ENCODE measurements at regions not wholly inside any gene's neighbourhood (a gene's known extent, or its start where the extent isn't known, plus 50 kb on each side); places are given as distances from the start of the nearest gene placed in this dataset.

DNA sequence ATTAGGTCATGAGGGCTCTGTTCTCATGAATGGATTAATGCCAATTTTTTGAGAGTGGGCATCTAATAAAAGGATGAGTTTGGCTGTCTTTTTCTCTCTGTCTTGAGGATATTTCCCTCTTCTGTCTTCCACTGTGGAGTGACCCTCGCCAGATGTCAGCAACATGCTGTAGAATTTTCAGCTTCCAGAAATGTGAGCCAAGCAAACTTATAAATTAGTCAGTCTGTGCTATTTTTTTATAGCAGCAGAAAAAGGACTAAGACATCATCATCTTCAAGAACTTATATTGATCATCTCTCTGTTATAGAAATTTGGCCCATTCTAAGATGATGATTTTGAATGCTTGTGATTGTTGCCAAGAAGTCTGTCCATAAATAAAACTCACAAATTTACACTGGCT, 431.4 kb downstream of the FGF9 start:
- Histone ChIP-seq H3K27ac (ENCODE audit: low read depth in 1 of 3, low read length in 2 of 3) (no peak overlapping the region), H3K4me1 (ENCODE audit: control insufficient read depth in 3 of 3, insufficient read depth in 2 of 3, low read depth in 1 of 3, low read length in 2 of 3) (no peaks in the 10 kb centered on the region), H3K9me3 (ENCODE audit: control insufficient read depth in 2 of 2, insufficient read depth in 1 of 2, low read depth in 1 of 2, low read length in 1 of 2) (no peaks in the 10 kb centered on the region), H3K4me3 (ENCODE audit: low read depth in 1 of 3, low read length in 3 of 3) (no peak overlapping the region), H3K27me3 (ENCODE audit: control insufficient read depth in 3 of 3, insufficient read depth in 3 of 3, low read length in 3 of 3) (no peaks in the 10 kb centered on the region), H3K36me3 (ENCODE audit: control insufficient read depth in 3 of 3, insufficient read depth in 2 of 3, low read depth in 1 of 3, low read length in 3 of 3) (no peaks in the 10 kb centered on the region)
- FAIRE-seq (no peak), DNase-seq (no peak)
- WGBS, 3 donors, result 65 to 100% (median 88%) methylated on average over 1 of the region's 1 CpG

DNA sequence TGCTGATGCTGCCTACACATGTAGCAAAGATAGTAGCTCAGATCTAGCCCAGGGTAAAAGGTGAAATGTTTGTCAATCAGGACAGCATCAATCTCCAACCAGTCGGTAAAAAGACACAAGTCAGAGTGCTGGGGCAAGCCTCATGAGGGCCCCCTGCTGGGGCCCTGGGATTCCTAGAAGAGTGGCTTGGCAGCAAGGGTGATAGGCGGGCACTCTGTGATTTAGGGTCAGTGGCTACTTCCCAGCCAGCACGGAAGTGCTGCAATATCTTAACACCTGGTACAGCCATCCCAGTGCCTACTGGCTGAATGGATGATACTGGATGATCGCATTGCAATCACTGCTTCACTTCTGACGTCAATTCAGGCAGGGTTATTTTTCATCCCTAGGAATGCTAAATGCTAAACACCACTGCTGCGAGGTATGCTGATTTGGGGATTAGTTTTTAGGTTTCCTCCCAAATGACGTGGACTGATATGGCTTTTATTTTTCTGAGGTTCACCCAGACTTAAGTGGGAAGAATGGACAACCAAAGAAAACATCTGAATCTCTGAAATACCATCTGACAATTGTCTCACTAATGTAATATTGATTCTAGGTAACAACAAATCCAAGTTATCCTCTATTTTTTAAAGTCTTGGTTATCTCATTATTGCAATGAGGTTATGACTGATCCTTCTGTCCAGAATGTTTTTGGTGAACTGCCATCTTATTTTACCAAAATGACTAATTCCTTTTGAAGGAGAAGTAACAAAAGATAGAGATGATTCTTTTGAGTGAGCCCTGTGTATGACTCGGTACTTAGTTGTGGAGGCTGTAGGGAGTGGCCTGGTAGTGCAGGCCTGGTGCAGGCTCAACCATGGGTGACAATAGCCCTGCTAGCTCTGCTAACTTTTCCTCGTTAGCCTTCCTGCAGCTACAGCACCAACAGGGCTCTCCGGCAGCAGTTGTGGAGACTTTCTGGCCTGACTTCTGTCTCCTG, 432.5 kb downstream of the FGF9 start:
- Histone ChIP-seq H3K27me3 (ENCODE audit: control insufficient read depth in 3 of 3, insufficient read depth in 3 of 3, low read length in 3 of 3) (no peaks in the 10 kb centered on the region), H3K27ac (ENCODE audit: low read depth in 1 of 3, low read length in 2 of 3) (no peak overlapping the region), H3K4me3 (ENCODE audit: low read depth in 1 of 3, low read length in 3 of 3) (no peak overlapping the region), H3K4me1 (ENCODE audit: control insufficient read depth in 3 of 3, insufficient read depth in 2 of 3, low read depth in 1 of 3, low read length in 2 of 3) (no peaks in the 10 kb centered on the region), H3K36me3 (ENCODE audit: control insufficient read depth in 3 of 3, insufficient read depth in 2 of 3, low read depth in 1 of 3, low read length in 3 of 3) (no peaks in the 10 kb centered on the region), H3K9me3 (ENCODE audit: control insufficient read depth in 2 of 2, insufficient read depth in 1 of 2, low read depth in 1 of 2, low read length in 1 of 2) (no peaks in the 10 kb centered on the region)
- DNase-seq (peak in 1 of 2 donors; percentile 10), FAIRE-seq (no peak)
- WGBS, 3 donors, result 80 to 86% (median 84%) methylated on average over 10 of the region's 10 CpGs

DNA sequence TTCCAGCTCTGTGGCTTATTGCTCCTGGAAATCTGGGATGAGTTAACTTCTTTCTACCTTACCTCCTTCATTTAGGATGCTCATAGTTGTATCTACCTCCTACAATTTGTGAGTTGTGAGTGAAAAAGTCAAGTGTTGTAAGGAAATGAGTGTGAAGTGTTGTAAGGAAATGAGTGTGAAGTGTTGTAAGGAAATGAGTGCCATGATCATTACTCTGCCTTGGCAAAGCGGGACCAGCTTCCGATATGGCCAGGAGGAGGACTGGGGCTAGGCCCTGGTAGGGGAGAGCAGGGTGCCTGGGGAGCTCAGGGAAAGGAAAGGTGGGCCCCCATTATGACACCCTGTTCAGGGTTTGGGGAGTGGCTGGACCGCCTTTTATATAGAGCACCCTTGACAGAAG, 435.2 kb downstream of the FGF9 start:
- DNase-seq (no peak), FAIRE-seq (no peak)
- Histone ChIP-seq H3K36me3 (ENCODE audit: control insufficient read depth in 3 of 3, insufficient read depth in 2 of 3, low read depth in 1 of 3, low read length in 3 of 3) (no peaks in the 10 kb centered on the region), H3K4me3 (ENCODE audit: low read depth in 1 of 3, low read length in 3 of 3) (no peak overlapping the region), H3K9me3 (ENCODE audit: control insufficient read depth in 2 of 2, insufficient read depth in 1 of 2, low read depth in 1 of 2, low read length in 1 of 2) (no peaks in the 10 kb centered on the region), H3K27me3 (ENCODE audit: control insufficient read depth in 3 of 3, insufficient read depth in 3 of 3, low read length in 3 of 3) (no peaks in the 10 kb centered on the region), H3K27ac (ENCODE audit: low read depth in 1 of 3, low read length in 2 of 3) (no peak overlapping the region), H3K4me1 (ENCODE audit: control insufficient read depth in 3 of 3, insufficient read depth in 2 of 3, low read depth in 1 of 3, low read length in 2 of 3) (no peaks in the 10 kb centered on the region)
- WGBS, 3 donors, result 95 to 100% (median 99%) methylated on average over 3 of the region's 3 CpGs

DNA sequence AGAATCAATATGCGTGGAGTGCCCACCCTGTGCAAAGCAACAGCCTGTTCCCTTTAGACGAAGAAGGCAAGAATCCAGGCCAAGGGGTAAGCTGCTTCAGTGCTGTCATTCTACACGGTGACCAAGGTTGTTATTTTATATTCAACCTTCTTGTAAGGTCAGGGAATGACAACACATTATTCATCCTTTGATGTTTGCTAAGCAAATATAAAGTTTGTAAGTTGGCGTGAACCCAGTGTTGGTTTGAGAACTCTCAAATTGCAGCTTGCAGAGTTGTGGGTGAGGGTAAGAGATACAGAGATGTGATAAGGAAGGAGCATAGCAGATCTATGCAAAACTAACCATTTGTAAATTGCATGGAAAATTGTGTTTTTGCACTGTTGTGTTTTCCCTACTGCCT, 436.7 kb downstream of the FGF9 start:
- no peaks in the 10 kb centered on the region for H3K4me1 ChIP-seq (ENCODE audit: control insufficient read depth in 3 of 3, insufficient read depth in 2 of 3, low read depth in 1 of 3, low read length in 2 of 3)
- no peaks in the 10 kb centered on the region for H3K36me3 ChIP-seq (ENCODE audit: control insufficient read depth in 3 of 3, insufficient read depth in 2 of 3, low read depth in 1 of 3, low read length in 3 of 3)
- no peak overlapping the region for H3K4me3 ChIP-seq (ENCODE audit: low read depth in 1 of 3, low read length in 3 of 3)
- DNase-seq (no peak), FAIRE-seq (no peak)
- H3K9me3 ChIP-seq (ENCODE audit: control insufficient read depth in 2 of 2, insufficient read depth in 1 of 2, low read depth in 1 of 2, low read length in 1 of 2), result no peaks in the 10 kb centered on the region
- WGBS, 3 donors, result 21 to 55% (median 41%) methylated on average over 4 of the region's 4 CpGs
- no peak overlapping the region for H3K27ac ChIP-seq (ENCODE audit: low read depth in 1 of 3, low read length in 2 of 3)
- H3K27me3 ChIP-seq (ENCODE audit: control insufficient read depth in 3 of 3, insufficient read depth in 3 of 3, low read length in 3 of 3), result no peaks in the 10 kb centered on the region

DNA sequence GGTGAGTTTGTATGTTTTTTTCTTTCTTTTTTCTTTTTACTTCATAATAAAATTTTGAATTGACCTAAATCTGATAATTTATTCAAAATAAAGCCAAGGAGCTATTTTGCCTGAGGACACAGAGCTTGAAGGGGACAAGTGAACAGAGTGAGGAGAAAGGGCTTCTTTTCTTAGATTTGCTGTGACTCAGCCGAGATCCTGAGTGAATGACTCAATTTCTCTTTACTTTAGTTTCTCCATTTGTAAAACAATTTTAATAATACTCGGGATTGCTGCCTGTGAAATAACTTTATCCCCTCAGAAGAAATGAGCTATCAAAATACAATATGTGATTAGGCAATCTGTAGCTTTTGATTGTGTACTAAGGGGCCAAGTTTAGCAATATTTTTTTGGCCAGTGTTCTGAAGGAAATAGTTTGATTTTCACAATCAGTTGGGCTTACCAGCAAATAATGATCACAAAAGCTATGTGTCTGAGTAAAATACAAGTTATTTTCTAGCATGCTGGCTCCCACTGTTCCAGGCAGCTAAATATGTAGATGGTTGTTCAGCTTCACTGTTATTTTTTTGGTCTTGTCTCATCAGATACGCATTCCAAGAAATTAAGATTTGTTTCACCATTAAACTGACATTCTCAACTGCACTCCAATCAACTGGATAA, 437.5 kb downstream of the FGF9 start:
- WGBS, 3 donors, result 55 to 65% (median 63%) methylated on average over 3 of the region's 3 CpGs

DNA sequence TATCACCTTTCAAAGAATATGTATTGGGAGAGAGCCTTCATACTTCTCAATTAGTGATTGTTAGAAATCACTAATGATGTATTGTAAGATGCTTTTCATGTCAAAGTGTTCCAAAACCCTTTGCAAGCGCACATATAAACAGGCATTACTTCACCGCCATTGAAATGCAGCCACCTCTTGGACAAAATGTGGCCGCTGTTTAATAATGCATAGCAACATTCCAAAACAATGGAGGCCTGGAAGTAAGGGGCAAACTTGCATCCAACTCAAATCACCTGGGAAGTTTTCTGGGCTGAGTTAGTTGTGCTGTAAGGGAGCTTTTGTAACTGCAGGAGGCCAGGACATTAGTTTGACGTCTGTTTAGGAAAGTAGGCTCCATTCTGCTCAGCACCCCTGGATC, 438.1 kb downstream of the FGF9 start:
- Histone ChIP-seq H3K9me3 (ENCODE audit: control insufficient read depth in 2 of 2, insufficient read depth in 1 of 2, low read depth in 1 of 2, low read length in 1 of 2) (no peaks in the 10 kb centered on the region), H3K4me3 (ENCODE audit: low read depth in 1 of 3, low read length in 3 of 3) (no peak overlapping the region), H3K27ac (ENCODE audit: low read depth in 1 of 3, low read length in 2 of 3) (no peak overlapping the region), H3K27me3 (ENCODE audit: control insufficient read depth in 3 of 3, insufficient read depth in 3 of 3, low read length in 3 of 3) (no peaks in the 10 kb centered on the region), H3K4me1 (ENCODE audit: control insufficient read depth in 3 of 3, insufficient read depth in 2 of 3, low read depth in 1 of 3, low read length in 2 of 3) (no peaks in the 10 kb centered on the region), H3K36me3 (ENCODE audit: control insufficient read depth in 3 of 3, insufficient read depth in 2 of 3, low read depth in 1 of 3, low read length in 3 of 3) (no peaks in the 10 kb centered on the region)
- FAIRE-seq, result no peak
- DNase-seq, result no peak
- 83 to 94% (median 90%) methylated on average over 4 of the region's 4 CpGs for WGBS, 3 donors

More for the DNA sequence above, 437.5 kb downstream of the FGF9 start:
- no peak for FAIRE-seq
- Histone ChIP-seq H3K36me3 (ENCODE audit: control insufficient read depth in 3 of 3, insufficient read depth in 2 of 3, low read depth in 1 of 3, low read length in 3 of 3) (no peaks in the 10 kb centered on the region), H3K4me3 (ENCODE audit: low read depth in 1 of 3, low read length in 3 of 3) (no peak overlapping the region), H3K9me3 (ENCODE audit: control insufficient read depth in 2 of 2, insufficient read depth in 1 of 2, low read depth in 1 of 2, low read length in 1 of 2) (no peaks in the 10 kb centered on the region), H3K27ac (ENCODE audit: low read depth in 1 of 3, low read length in 2 of 3) (no peak overlapping the region), H3K27me3 (ENCODE audit: control insufficient read depth in 3 of 3, insufficient read depth in 3 of 3, low read length in 3 of 3) (no peaks in the 10 kb centered on the region), H3K4me1 (ENCODE audit: control insufficient read depth in 3 of 3, insufficient read depth in 2 of 3, low read depth in 1 of 3, low read length in 2 of 3) (no peaks in the 10 kb centered on the region)
- no peak for DNase-seq

DNA sequence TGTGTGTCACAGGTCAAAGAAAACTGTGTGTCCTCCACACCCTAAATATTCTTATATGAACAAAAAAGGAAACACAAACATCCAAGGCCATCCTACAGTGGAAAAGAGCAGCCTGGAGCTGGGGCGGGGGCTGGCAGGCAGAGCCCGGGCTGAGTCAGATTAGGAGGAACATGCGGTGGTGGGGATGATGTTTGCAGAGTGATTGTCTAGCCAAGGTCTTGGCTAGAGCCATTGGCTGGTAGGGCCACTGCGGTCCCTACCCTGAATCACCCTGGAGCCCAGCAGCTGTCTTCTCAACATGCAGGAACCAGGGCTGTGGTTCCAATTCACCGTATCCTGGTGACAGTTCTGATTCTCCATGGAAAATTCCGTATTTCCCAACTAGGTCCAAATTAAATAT, 439.5 kb downstream of the FGF9 start:
- no peaks in the 10 kb centered on the region for H3K9me3 ChIP-seq (ENCODE audit: control insufficient read depth in 2 of 2, insufficient read depth in 1 of 2, low read depth in 1 of 2, low read length in 1 of 2)
- WGBS, 3 donors, result 86 to 91% (median 86%) methylated on average over 6 of the region's 6 CpGs
- DNase-seq (no peak), FAIRE-seq (no peak)
- H3K27ac ChIP-seq (ENCODE audit: low read depth in 1 of 3, low read length in 2 of 3), result no peak overlapping the region
- H3K36me3 ChIP-seq (ENCODE audit: control insufficient read depth in 3 of 3, insufficient read depth in 2 of 3, low read depth in 1 of 3, low read length in 3 of 3), result no peaks in the 10 kb centered on the region
- H3K27me3 ChIP-seq (ENCODE audit: control insufficient read depth in 3 of 3, insufficient read depth in 3 of 3, low read length in 3 of 3), result no peaks in the 10 kb centered on the region
- H3K4me3 ChIP-seq (ENCODE audit: low read depth in 1 of 3, low read length in 3 of 3), result no peak overlapping the region
- no peaks in the 10 kb centered on the region for H3K4me1 ChIP-seq (ENCODE audit: control insufficient read depth in 3 of 3, insufficient read depth in 2 of 3, low read depth in 1 of 3, low read length in 2 of 3)

DNA sequence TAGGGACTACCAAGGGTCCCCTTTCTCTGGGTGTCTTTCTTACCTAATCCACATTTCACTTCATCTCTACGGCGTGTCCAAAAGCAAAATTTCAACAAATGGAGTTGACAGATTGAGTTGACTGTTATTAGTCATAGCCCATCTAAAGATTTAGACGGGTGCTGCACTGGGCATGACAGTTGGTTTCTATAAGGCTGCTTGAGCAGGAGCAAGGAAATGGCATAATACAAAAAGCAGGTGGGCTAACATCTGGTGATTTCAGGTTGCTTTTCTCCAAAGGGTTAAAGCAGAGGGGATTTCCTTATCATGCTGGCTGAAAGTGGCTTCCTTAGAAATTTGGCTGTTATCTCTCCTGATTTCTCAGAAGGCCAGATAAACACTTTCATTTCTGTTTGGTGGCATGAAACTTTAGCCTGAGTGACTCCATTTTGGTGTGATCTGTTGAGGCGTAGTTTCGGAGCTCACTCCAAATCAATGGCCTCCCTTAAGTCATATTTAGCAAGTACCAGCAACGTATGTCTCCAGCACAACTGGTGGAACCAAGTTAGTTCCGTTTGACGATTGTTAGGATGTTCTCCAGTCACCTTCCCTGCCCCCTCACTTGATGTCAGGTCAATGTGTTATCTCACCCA, 440.4 kb downstream of the FGF9 start:
- Histone ChIP-seq H3K27ac (ENCODE audit: low read depth in 1 of 3, low read length in 2 of 3) (no peak overlapping the region), H3K27me3 (ENCODE audit: control insufficient read depth in 3 of 3, insufficient read depth in 3 of 3, low read length in 3 of 3) (no peaks in the 10 kb centered on the region), H3K4me3 (ENCODE audit: low read depth in 1 of 3, low read length in 3 of 3) (no peak overlapping the region), H3K36me3 (ENCODE audit: control insufficient read depth in 3 of 3, insufficient read depth in 2 of 3, low read depth in 1 of 3, low read length in 3 of 3) (no peaks in the 10 kb centered on the region), H3K9me3 (ENCODE audit: control insufficient read depth in 2 of 2, insufficient read depth in 1 of 2, low read depth in 1 of 2, low read length in 1 of 2) (no peaks in the 10 kb centered on the region), H3K4me1 (ENCODE audit: control insufficient read depth in 3 of 3, insufficient read depth in 2 of 3, low read depth in 1 of 3, low read length in 2 of 3) (no peaks in the 10 kb centered on the region)
- FAIRE-seq (no peak), DNase-seq (no peak)
- 86 to 90% (median 87%) methylated on average over 8 of the region's 8 CpGs for WGBS, 3 donors

All from small intestine (tissue), 7 donors.